Esophagus muscularis mucosa (tissue), 4 donors: ENCODE measurements at regions not wholly inside any gene's neighbourhood (a gene's known extent, or its start where the extent isn't known, plus 50 kb on each side); places are given as distances from the start of the nearest gene placed in this dataset.
"Not testable (repeated sequence)": the region's sequence is repeated elsewhere in the genome, so short reads cannot be mapped to it uniquely, and the experiment has no call there.

Experiments
- DNase-seq: peaks from one replicate; pipeline ENCODE4 v3.0.0-alpha.2; 2017; ENCODE audit errors: extremely low spot score
- H3K27ac ChIP-seq, 4 donors: fragments of 200-600 bp; sonication (generic); replicated peaks in 1 of 4; 1 replicate in 3 of 4; 2 replicates in 1 of 4; pipeline ENCODE4 v1.5.1; 2016 to 2019; ENCODE audit warnings: mild to moderate bottlenecking in 1 of 4
- H3K27me3 ChIP-seq, 4 donors: fragments of 200-600 bp; sonication (generic); one replicate each; pipeline versions ENCODE4 v1.5.1 to v1.6.0; 2016 to 2019
- H3K36me3 ChIP-seq, 4 donors: fragments of 200-600 bp; sonication (generic); one replicate each; pipeline ENCODE4 v1.5.1; 2016 to 2019
- H3K4me1 ChIP-seq, 4 donors: fragments of 200-600 bp; sonication (generic); one replicate each; pipeline ENCODE4 v1.5.1; 2016 to 2019
- H3K4me3 ChIP-seq, 4 donors: fragments of 200-600 bp; sonication (generic); 1 replicate in 2 of 4; 2 replicates in 2 of 4; pipeline ENCODE4 v1.5.1; 2016 to 2019; ENCODE audit warnings: mild to moderate bottlenecking in 4 of 4, moderate library complexity in 1 of 4
- H3K9me3 ChIP-seq, 4 donors: fragments of 200-600 bp; sonication (generic); 1 replicate in 3 of 4; 2 replicates in 1 of 4; pipeline ENCODE4 v1.5.1; 2016 to 2019
- CTCF ChIP-seq, 3 experiments: fragments of 200-600 bp in 2 of 3; fragments of 450-650 bp in 1 of 3; sonication (generic) in 2 of 3; IDR thresholded peaks; one replicate each; pipeline ENCODE4 v1.5.1; 2017 to 2019; ENCODE audit warnings: antibody characterized with exemption in 3 of 3, mild to moderate bottlenecking in 2 of 3, moderate library complexity in 1 of 3
- EP300 ChIP-seq: sonication (generic); formaldehyde crosslinking; IDR thresholded peaks from one replicate; pipeline ENCODE4 v1.6.1; 2017; ENCODE audit warnings: antibody characterized with exemption
- POLR2A ChIP-seq: fragments of 450-650 bp; IDR thresholded peaks from one replicate; pipeline ENCODE4 v1.6.1; 2017; ENCODE audit warnings: antibody characterized with exemption, moderate library complexity, mild to moderate bottlenecking, low read depth
- POLR2AphosphoS5 ChIP-seq, 2 donors: sonication (generic); formaldehyde crosslinking; IDR thresholded peaks; one replicate each; pipeline ENCODE4 v1.6.1; 2017; ENCODE audit warnings: antibody characterized with exemption in 2 of 2
- WGBS: methylation state at CpG from one replicate; pipeline ENCODE4 v1.1.5; 2018; 5-methylcytosine and 5-hydroxymethylcytosine counted together
- intact Hi-C: fragments of 100-400 bp; cut with DNase I; formaldehyde crosslinking; loops from one replicate; pipeline ENCODE4 v1.15.1; 2023

GRCh38 chr1:58062635-58063034, 483.9 kb downstream of the OMA1 start:
- WGBS = 89% methylated on average over 2 of the region's 4 CpGs
- Histone ChIP-seq H3K36me3 (no peaks in the 10 kb centered on the region), H3K27me3 (no peaks in the 10 kb centered on the region), H3K4me3 (no peak overlapping the region), H3K9me3 (no peaks in the 10 kb centered on the region), H3K4me1 (no peaks in the 10 kb centered on the region), H3K27ac (no peak overlapping the region)
- intact Hi-C loops = no loop called here
- DNase-seq = no peak
- no peak for TF ChIP-seq EP300

- Histone ChIP-seq H3K27me3 (no peaks in the 10 kb centered on the region), H3K4me3 (no peak overlapping the region), H3K36me3 (no peaks in the 10 kb centered on the region), H3K4me1 (no peaks in the 10 kb centered on the region), H3K9me3 (no peaks in the 10 kb centered on the region), H3K27ac (no peak overlapping the region)
- no peak for TF ChIP-seq POLR2AphosphoS5 (IDR thresholded peaks at IDR 0.05)
- no peak for TF ChIP-seq EP300
- TF ChIP-seq CTCF (IDR thresholded peaks at IDR 0.05) = no peak
- DNase-seq = no peak
- intact Hi-C loops = no loop called here
- 47% methylated on average over 7 of the region's 9 CpGs for WGBS
These were observed 485.9 kb downstream of the OMA1 start for GRCh38 chr1:58060559-58061170.

- Histone ChIP-seq H3K27me3 (no peaks in the 10 kb centered on the region), H3K27ac (no peak overlapping the region), H3K36me3 (no peaks in the 10 kb centered on the region), H3K4me1 (no peaks in the 10 kb centered on the region), H3K9me3 (no peaks in the 10 kb centered on the region), H3K4me3 (no peak overlapping the region)
- intact Hi-C loops = no loop called here
- no peak for TF ChIP-seq CTCF (IDR thresholded peaks at IDR 0.05)
- TF ChIP-seq POLR2A = no peak
- TF ChIP-seq EP300 = no peak
- no peak for DNase-seq
- 68% methylated on average over 5 of the region's 6 CpGs for WGBS
These were observed 486.7 kb downstream of the OMA1 start for GRCh38 chr1:58059789-58060188.

- Histone ChIP-seq H3K27ac (no peak overlapping the region), H3K9me3 (no peaks in the 10 kb centered on the region), H3K36me3 (no peaks in the 10 kb centered on the region), H3K27me3 (no peaks in the 10 kb centered on the region), H3K4me3 (no peak overlapping the region), H3K4me1 (no peaks in the 10 kb centered on the region)
- no peak for TF ChIP-seq EP300
- no peak for DNase-seq
- 89% methylated on average over 8 of the region's 8 CpGs for WGBS
- intact Hi-C loops = no loop called here
These were observed 488.2 kb downstream of the OMA1 start for GRCh38 chr1:58058323-58058722.

- intact Hi-C loops = no loop called here
- H3K36me3 ChIP-seq = no peaks in the 10 kb centered on the region
- no peaks in the 10 kb centered on the region for H3K27me3 ChIP-seq
- no peak overlapping the region for H3K27ac ChIP-seq
- DNase-seq = no peak
- H3K4me1 ChIP-seq = no peaks in the 10 kb centered on the region
- peaks cover 0 to 4% (median 0%) of the 10 kb centered on the region in 4 donors for H3K9me3 ChIP-seq
- no peak overlapping the region for H3K4me3 ChIP-seq
- TF ChIP-seq CTCF (IDR thresholded peaks at IDR 0.05) (no peak), POLR2A (no peak), POLR2AphosphoS5 (IDR thresholded peaks at IDR 0.05) (no peak), EP300 (no peak)
These were observed 488.7 kb downstream of the OMA1 start for GRCh38 chr1:58057826-58058225.

- DNase-seq, H3K4me3 ChIP-seq, H3K27ac ChIP-seq, H3K27me3 ChIP-seq, H3K4me1 ChIP-seq, intact Hi-C loops, H3K36me3 ChIP-seq, H3K9me3 ChIP-seq: not testable (repeated sequence)
- 100% methylated on average over 2 of the region's 2 CpGs for WGBS
These were observed 495.3 kb downstream of the OMA1 start for GRCh38 chr1:58051187-58051586.
